ENCODE measurements at regions not wholly inside any gene's neighbourhood (a gene's known extent, or its start where the extent isn't known, plus 50 kb on each side); places are given as distances from the start of the nearest gene placed in this dataset.

DNA sequence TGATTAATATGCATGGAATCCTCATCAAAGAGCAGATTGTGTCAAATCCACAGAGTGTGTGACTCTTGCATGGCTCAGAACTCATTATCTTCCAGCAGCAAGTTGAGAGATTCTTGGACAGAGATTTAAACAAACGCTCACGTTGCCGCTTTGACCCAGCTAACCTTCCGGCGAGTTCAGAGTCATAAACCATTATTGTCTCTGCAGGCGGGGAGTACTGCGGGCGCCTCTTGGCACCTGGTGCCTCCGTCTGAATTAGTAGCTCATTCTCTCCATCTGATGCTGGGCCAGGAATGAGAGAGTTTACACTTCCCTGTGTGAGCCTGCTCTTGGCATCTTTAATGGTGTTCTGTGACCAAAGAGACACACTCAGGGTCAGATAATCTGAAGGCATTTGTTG lies 138.6 kb upstream of the WSCD1 start:
- TF ChIP-seq POLR2AphosphoS5 (IDR thresholded peaks at IDR 0.05; ENCODE audit: low read depth), result no peak
- TF ChIP-seq, protein P1, sequence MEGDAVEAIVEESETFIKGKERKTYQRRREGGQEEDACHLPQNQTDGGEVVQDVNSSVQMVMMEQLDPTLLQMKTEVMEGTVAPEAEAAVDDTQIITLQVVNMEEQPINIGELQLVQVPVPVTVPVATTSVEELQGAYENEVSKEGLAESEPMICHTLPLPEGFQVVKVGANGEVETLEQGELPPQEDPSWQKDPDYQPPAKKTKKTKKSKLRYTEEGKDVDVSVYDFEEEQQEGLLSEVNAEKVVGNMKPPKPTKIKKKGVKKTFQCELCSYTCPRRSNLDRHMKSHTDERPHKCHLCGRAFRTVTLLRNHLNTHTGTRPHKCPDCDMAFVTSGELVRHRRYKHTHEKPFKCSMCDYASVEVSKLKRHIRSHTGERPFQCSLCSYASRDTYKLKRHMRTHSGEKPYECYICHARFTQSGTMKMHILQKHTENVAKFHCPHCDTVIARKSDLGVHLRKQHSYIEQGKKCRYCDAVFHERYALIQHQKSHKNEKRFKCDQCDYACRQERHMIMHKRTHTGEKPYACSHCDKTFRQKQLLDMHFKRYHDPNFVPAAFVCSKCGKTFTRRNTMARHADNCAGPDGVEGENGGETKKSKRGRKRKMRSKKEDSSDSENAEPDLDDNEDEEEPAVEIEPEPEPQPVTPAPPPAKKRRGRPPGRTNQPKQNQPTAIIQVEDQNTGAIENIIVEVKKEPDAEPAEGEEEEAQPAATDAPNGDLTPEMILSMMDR (IDR thresholded peaks at IDR 0.05; ENCODE audit: insufficient read depth, low read length), result no peak
- no peak for TF ChIP-seq SPI1 (IDR thresholded peaks at IDR 0.05; ENCODE audit: borderline replicate concordance, low read depth)
- TF ChIP-seq REST (IDR thresholded peaks at IDR 0.05; ENCODE audit: insufficient replicate concordance, low read depth), result no peak

All from HL-60 (cell line).